ENCODE measurements at regions not wholly inside any gene's neighbourhood (a gene's known extent, or its start where the extent isn't known, plus 50 kb on each side); places are given as distances from the start of the nearest gene placed in this dataset.

DNA sequence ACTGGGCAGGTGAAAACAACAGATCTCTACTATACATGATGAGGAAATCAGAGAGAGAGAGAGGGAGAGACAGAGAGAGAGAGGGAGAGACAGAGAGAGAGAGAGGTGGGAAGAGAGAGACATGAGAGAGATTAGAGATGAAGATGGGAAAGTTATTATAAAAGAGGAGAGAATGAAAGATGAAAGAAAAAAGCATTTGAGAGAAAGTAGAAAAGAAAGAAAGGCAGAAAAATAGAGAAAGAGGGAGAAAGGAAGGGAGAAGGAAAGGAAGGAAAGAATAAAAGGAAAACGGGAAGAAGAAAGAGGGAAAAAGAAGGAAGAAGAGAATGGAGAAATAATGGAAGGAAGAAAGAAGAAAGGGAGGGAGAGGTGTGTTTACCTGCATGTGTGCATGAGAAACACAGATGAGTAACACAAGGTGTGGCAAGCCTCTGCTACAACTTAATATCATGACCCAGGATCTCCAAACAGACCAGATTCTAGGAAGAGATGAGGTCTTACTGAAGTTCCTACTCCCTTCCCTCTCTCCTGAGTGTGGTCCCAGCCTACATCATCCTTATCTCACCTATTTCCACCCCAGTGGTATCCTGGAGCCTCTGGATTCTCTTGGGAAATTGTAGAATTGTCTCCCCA, 176.3 kb downstream of the C12orf75 start:
- TF ChIP-seq EZH2phosphoT487 (IDR thresholded peaks at IDR 0.05; ENCODE audit: borderline replicate concordance) (no peak), EGR1 (IDR thresholded peaks at IDR 0.05; ENCODE audit: low read depth) (no peak), FOSL1 (IDR thresholded peaks at IDR 0.05; ENCODE audit: low read depth) (no peak), RAD21 (IDR thresholded peaks at IDR 0.05; ENCODE audit: low read depth) (no peak), POLR2AphosphoS5 (IDR thresholded peaks at IDR 0.05; ENCODE audit: low read depth, low read length) (no peak), ZNF274 (IDR thresholded peaks at IDR 0.05; ENCODE audit: low read depth, low read length) (no peak), TCF7L2 (IDR thresholded peaks at IDR 0.05; ENCODE audit: borderline replicate concordance, extremely low read depth, insufficient read depth, insufficient read length) (no peak), CEBPB (IDR thresholded peaks at IDR 0.05; ENCODE audit: low read depth) (no peak), ZFX (IDR thresholded peaks at IDR 0.05) (no peak), CBX3 (IDR thresholded peaks at IDR 0.05; ENCODE audit: low read depth) (no peak)
- TF ChIP-seq, protein P1, sequence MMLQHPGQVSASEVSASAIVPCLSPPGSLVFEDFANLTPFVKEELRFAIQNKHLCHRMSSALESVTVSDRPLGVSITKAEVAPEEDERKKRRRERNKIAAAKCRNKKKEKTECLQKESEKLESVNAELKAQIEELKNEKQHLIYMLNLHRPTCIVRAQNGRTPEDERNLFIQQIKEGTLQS (IDR thresholded peaks at IDR 0.05), result no peak
- TF ChIP-seq, protein P2, sequence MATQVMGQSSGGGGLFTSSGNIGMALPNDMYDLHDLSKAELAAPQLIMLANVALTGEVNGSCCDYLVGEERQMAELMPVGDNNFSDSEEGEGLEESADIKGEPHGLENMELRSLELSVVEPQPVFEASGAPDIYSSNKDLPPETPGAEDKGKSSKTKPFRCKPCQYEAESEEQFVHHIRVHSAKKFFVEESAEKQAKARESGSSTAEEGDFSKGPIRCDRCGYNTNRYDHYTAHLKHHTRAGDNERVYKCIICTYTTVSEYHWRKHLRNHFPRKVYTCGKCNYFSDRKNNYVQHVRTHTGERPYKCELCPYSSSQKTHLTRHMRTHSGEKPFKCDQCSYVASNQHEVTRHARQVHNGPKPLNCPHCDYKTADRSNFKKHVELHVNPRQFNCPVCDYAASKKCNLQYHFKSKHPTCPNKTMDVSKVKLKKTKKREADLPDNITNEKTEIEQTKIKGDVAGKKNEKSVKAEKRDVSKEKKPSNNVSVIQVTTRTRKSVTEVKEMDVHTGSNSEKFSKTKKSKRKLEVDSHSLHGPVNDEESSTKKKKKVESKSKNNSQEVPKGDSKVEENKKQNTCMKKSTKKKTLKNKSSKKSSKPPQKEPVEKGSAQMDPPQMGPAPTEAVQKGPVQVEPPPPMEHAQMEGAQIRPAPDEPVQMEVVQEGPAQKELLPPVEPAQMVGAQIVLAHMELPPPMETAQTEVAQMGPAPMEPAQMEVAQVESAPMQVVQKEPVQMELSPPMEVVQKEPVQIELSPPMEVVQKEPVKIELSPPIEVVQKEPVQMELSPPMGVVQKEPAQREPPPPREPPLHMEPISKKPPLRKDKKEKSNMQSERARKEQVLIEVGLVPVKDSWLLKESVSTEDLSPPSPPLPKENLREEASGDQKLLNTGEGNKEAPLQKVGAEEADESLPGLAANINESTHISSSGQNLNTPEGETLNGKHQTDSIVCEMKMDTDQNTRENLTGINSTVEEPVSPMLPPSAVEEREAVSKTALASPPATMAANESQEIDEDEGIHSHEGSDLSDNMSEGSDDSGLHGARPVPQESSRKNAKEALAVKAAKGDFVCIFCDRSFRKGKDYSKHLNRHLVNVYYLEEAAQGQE (IDR thresholded peaks at IDR 0.05; ENCODE audit: low read depth), result no peak
- TF ChIP-seq, protein P3, sequence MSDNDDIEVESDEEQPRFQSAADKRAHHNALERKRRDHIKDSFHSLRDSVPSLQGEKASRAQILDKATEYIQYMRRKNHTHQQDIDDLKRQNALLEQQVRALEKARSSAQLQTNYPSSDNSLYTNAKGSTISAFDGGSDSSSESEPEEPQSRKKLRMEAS (IDR thresholded peaks at IDR 0.05), result no peak
- H3K79me2 ChIP-seq (ENCODE audit: insufficient read depth, low read length), result no peaks in the 10 kb centered on the region
- H3K27me3 ChIP-seq (ENCODE audit: insufficient read depth, low read length), result peaks cover 20% of the 10 kb centered on the region
- RAD21 ChIA-PET (ENCODE audit: low non-redundant PET in 1 of 2, low total read pairs in 2 of 2, uncharacterized antibody in 2 of 2, unreplicated experiment in 2 of 2), result no interaction called here
- ATAC-seq (no peak), DNase-seq (ENCODE audit: low read depth, low spot score) (no peak)
- H4K20me1 ChIP-seq (ENCODE audit: insufficient read depth), result no peaks in the 10 kb centered on the region
- H3K9me3 ChIP-seq (ENCODE audit: control insufficient read depth in 1 of 2, insufficient read depth in 1 of 2, low read depth in 1 of 2, low read length in 2 of 2), result no peaks in the 10 kb centered on the region
- no peak overlapping the region for H3K4me2 ChIP-seq (ENCODE audit: low read length)
- no peaks in the 10 kb centered on the region for H3K9me2 ChIP-seq (ENCODE audit: insufficient read depth)
- no peak overlapping the region for H3K27ac ChIP-seq (ENCODE audit: low read depth, low read length)
- no peak overlapping the region for H2AFZ ChIP-seq (ENCODE audit: low read depth, low read length, poor library complexity, severe bottlenecking)
- no peak overlapping the region for H3K9ac ChIP-seq (ENCODE audit: low read length)
- CTCF ChIA-PET, result no interaction called here
- intact Hi-C loops (cut with micrococcal nuclease), result no loop called here
- BruUV-seq (replicated peaks), result no TSS peak
- no peak overlapping the region for H3K4me3 ChIP-seq (replicated peaks in 1 of 2; ENCODE audit: low read depth in 1 of 2, low read length in 2 of 2)
- H3K36me3 ChIP-seq (ENCODE audit: control insufficient read depth in 1 of 2, insufficient read depth in 2 of 2, low read length in 2 of 2), result no peaks in the 10 kb centered on the region
- POLR2A ChIA-PET, result no interaction called here
- H3K4me1 ChIP-seq (ENCODE audit: control insufficient read depth in 1 of 2, insufficient read depth in 2 of 2, low read length in 2 of 2), result no peaks in the 10 kb centered on the region
